ENCODE measurements at regions not wholly inside any gene's neighbourhood (a gene's known extent, or its start where the extent isn't known, plus 50 kb on each side); places are given as distances from the start of the nearest gene placed in this dataset.

- ATAC-seq (no peak), DNase-seq (no peak)
- TF ChIP-seq EZH2 (IDR thresholded peaks at IDR 0.05; ENCODE audit: low read length, unreplicated experiment) = no peak
- no peak for TF ChIP-seq CTCF (conservative IDR thresholded peaks at IDR 0.05; ENCODE audit: low read depth, low read length)
- TF ChIP-seq EZH2phosphoT487 (IDR thresholded peaks at IDR 0.05; ENCODE audit: borderline replicate concordance, low read length) = no peak
- H3K4me2 ChIP-seq (ENCODE audit: low read length) = no peak overlapping the region
- no peaks in the 10 kb centered on the region for H3K4me1 ChIP-seq (ENCODE audit: insufficient read depth, low read length)
- no peak overlapping the region for H3K9ac ChIP-seq (ENCODE audit: low read length)
- no peaks in the 10 kb centered on the region for H3K36me3 ChIP-seq (ENCODE audit: low read depth, low read length)
- no peaks in the 10 kb centered on the region for H4K20me1 ChIP-seq (ENCODE audit: low read length)
- no peaks in the 10 kb centered on the region for H3K27me3 ChIP-seq (ENCODE audit: low read length)
- intact Hi-C loops (cut with micrococcal nuclease) = no loop called here
- H3K79me2 ChIP-seq (ENCODE audit: low read length) = no peaks in the 10 kb centered on the region
- H2AFZ ChIP-seq (ENCODE audit: low read length) = no peak overlapping the region
- no peaks in the 10 kb centered on the region for H3K9me2 ChIP-seq (replicated peaks; ENCODE audit: low read length)
- POLR2A ChIA-PET (ENCODE audit: unreplicated experiment) = interaction anchor here (0.5 to 0.6 kb wide), 2 partner anchors 232 to 990 kb away, joined by 3 to 5 read pairs; no protein-coding TSS in a partner anchor
- H3F3A ChIP-seq (ENCODE audit: low read length, unreplicated experiment) = no peaks in the 10 kb centered on the region
- BruUV-seq (replicated peaks) = no TSS peak
- no peak overlapping the region for H3K27ac ChIP-seq (ENCODE audit: low read length)
- H3K9me3 ChIP-seq (ENCODE audit: low read length) = no peaks in the 10 kb centered on the region
- no peak overlapping the region for H3K4me3 ChIP-seq (ENCODE audit: low read length)
- CTCF ChIA-PET = no interaction called here
These were observed 62.6 kb upstream of the FN1 start for GRCh38 chr2:215498431-215498830.

DNA sequence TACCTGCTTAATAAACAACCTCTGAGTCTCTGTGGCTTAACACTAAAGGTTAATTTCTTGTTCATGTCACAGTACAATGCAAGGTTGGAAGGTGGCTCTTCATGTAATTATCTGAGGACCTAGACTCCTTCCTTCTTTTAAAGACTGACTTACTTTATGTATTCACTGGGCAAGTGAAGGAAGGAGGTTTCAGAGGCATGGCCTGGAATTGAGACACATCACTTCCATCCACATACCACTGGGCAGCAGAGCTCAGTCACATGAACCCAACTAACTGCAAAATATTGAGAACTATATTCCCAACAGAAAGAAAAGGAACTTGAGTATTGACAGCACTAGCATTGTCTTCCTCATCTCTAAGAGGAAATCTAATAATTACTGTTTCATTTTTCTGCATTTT is 57.5 kb upstream of the FN1 start:
- intact Hi-C loops (cut with micrococcal nuclease) = no loop called here
- BruUV-seq (replicated peaks) = no TSS peak
- no peak for ATAC-seq

More for the DNA sequence above, 57.5 kb upstream of the FN1 start:
- Histone ChIP-seq H3K79me2 (ENCODE audit: low read length) (no peaks in the 10 kb centered on the region), H3K27ac (ENCODE audit: low read length) (no peak overlapping the region), H3K4me3 (ENCODE audit: low read length) (no peak overlapping the region), H3K9ac (ENCODE audit: low read length) (no peak overlapping the region), H3K27me3 (ENCODE audit: low read length) (no peaks in the 10 kb centered on the region), H2AFZ (ENCODE audit: low read length) (no peak overlapping the region), H3K9me3 (ENCODE audit: low read length) (no peaks in the 10 kb centered on the region), H3K4me2 (ENCODE audit: low read length) (no peak overlapping the region), H3K4me1 (ENCODE audit: insufficient read depth, low read length) (no peaks in the 10 kb centered on the region), H3F3A (ENCODE audit: low read length, unreplicated experiment) (no peaks in the 10 kb centered on the region), H3K9me2 (replicated peaks; ENCODE audit: low read length) (no peaks in the 10 kb centered on the region), H4K20me1 (ENCODE audit: low read length) (no peaks in the 10 kb centered on the region), H3K36me3 (ENCODE audit: low read depth, low read length) (no peaks in the 10 kb centered on the region)
- ChIA-PET CTCF (no interaction called here), POLR2A (ENCODE audit: unreplicated experiment) (no interaction called here)
- no peak for TF ChIP-seq EZH2 (IDR thresholded peaks at IDR 0.05; ENCODE audit: low read length, unreplicated experiment)
- TF ChIP-seq CTCF (conservative IDR thresholded peaks at IDR 0.05; ENCODE audit: low read depth, low read length) = no peak
- no peak for TF ChIP-seq EZH2phosphoT487 (IDR thresholded peaks at IDR 0.05; ENCODE audit: borderline replicate concordance, low read length)
- DNase-seq = no peak
